ENCODE measurements at regions not wholly inside any gene's neighbourhood (a gene's known extent, or its start where the extent isn't known, plus 50 kb on each side); places are given as distances from the start of the nearest gene placed in this dataset.

- intact Hi-C loops (cut with DNase I), result no loop called here
- H3K27me3 ChIP-seq (ENCODE audit: insufficient read depth in 3 of 3, low read length in 2 of 3), result no peaks in the 10 kb centered on the region
Observed at GRCh38 chr6:106035655-106036054, 50.5 kb upstream of the PRDM1 start.

GRCh38 chr6:106033806-106034205 lies 52.3 kb upstream of the PRDM1 start:
- ATAC-seq, result no peak
- no peaks in the 10 kb centered on the region for H3K4me1 ChIP-seq
- WGBS, 3 donors, result 76 to 96% (median 92%) methylated on average over 2 of the region's 2 CpGs
- H3K9me3 ChIP-seq, result peaks cover 12% of the 10 kb centered on the region
- no peaks in the 10 kb centered on the region for H3K36me3 ChIP-seq (ENCODE audit: insufficient read depth in 1 of 2, low read depth in 1 of 2)
- H3K27me3 ChIP-seq (ENCODE audit: insufficient read depth in 3 of 3, low read length in 2 of 3), result no peaks in the 10 kb centered on the region
- no peak for DNase-seq
- no peak for TF ChIP-seq CTCF (IDR thresholded peaks at IDR 0.05)
- intact Hi-C loops (cut with DNase I), result no loop called here
- H3K27ac ChIP-seq, result no peak overlapping the region
- no peak overlapping the region for H3K4me3 ChIP-seq

More at GRCh38 chr6:106035655-106036054, 50.5 kb upstream of the PRDM1 start:
- Histone ChIP-seq H3K4me3 (no peak overlapping the region), H3K4me1 (no peaks in the 10 kb centered on the region), H3K9me3 (peaks cover 12% of the 10 kb centered on the region), H3K36me3 (ENCODE audit: insufficient read depth in 1 of 2, low read depth in 1 of 2) (no peaks in the 10 kb centered on the region), H3K27ac (no peak overlapping the region)
- no peak for ATAC-seq
- no peak for TF ChIP-seq CTCF (IDR thresholded peaks at IDR 0.05)
- 89 to 96% (median 89%) methylated on average over 2 of the region's 2 CpGs for WGBS, 3 donors
- no peak for DNase-seq

- H3K9me3 ChIP-seq, result no peaks in the 10 kb centered on the region
- DNase-seq (no peak), ATAC-seq (no peak)
- no peaks in the 10 kb centered on the region for H3K36me3 ChIP-seq (ENCODE audit: insufficient read depth in 1 of 2, low read depth in 1 of 2)
- H3K4me1 ChIP-seq, result no peaks in the 10 kb centered on the region
- intact Hi-C loops (cut with DNase I), result no loop called here
- H3K27me3 ChIP-seq (ENCODE audit: insufficient read depth in 3 of 3, low read length in 2 of 3), result peaks cover 0 to 9% (median 1%) of the 10 kb centered on the region in 3 donors
- no peak overlapping the region for H3K4me3 ChIP-seq
- no peak for TF ChIP-seq CTCF (IDR thresholded peaks at IDR 0.05)
- no peak overlapping the region for H3K27ac ChIP-seq
Observed at GRCh38 chr6:106027758-106028157, 58.4 kb upstream of the PRDM1 start.

- H3K27ac ChIP-seq, result no peak overlapping the region
- no peak overlapping the region for H3K4me3 ChIP-seq
- no peaks in the 10 kb centered on the region for H3K4me1 ChIP-seq
- H3K36me3 ChIP-seq (ENCODE audit: insufficient read depth in 1 of 2, low read depth in 1 of 2), result no peaks in the 10 kb centered on the region
- intact Hi-C loops (cut with DNase I), result no loop called here
- WGBS, 3 donors, result 31 to 37% (median 35%) methylated on average over 17 of the region's 17 CpGs
- peaks cover 0 to 9% (median 1%) of the 10 kb centered on the region in 3 donors for H3K27me3 ChIP-seq (ENCODE audit: insufficient read depth in 3 of 3, low read length in 2 of 3)
- H3K9me3 ChIP-seq, result no peaks in the 10 kb centered on the region
- no peak for DNase-seq
- ATAC-seq, result no peak
- TF ChIP-seq CTCF (IDR thresholded peaks at IDR 0.05), result no peak
Observed at GRCh38 chr6:106026748-106027715, 59.1 kb upstream of the PRDM1 start.

Measured in psoas muscle (tissue), 7 donors.